ENCODE measurements at regions not wholly inside any gene's neighbourhood (a gene's known extent, or its start where the extent isn't known, plus 50 kb on each side); places are given as distances from the start of the nearest gene placed in this dataset.

- Histone ChIP-seq H3K4me3 (no peak overlapping the region), H3K9me3 (no peaks in the 10 kb centered on the region), H3K4me1 (peaks cover 0 to 5% (median 0%) of the 10 kb centered on the region in 9 donors), H3K36me3 (no peaks in the 10 kb centered on the region), H3K27ac (no peak overlapping the region), H3K27me3 (no peaks in the 10 kb centered on the region)
- intact Hi-C loops (cut with DNase I): no loop called here
- WGBS, 2 donors: 74 to 75% methylated on average over 4 of the region's 4 CpGs
- TF ChIP-seq, protein P1, sequence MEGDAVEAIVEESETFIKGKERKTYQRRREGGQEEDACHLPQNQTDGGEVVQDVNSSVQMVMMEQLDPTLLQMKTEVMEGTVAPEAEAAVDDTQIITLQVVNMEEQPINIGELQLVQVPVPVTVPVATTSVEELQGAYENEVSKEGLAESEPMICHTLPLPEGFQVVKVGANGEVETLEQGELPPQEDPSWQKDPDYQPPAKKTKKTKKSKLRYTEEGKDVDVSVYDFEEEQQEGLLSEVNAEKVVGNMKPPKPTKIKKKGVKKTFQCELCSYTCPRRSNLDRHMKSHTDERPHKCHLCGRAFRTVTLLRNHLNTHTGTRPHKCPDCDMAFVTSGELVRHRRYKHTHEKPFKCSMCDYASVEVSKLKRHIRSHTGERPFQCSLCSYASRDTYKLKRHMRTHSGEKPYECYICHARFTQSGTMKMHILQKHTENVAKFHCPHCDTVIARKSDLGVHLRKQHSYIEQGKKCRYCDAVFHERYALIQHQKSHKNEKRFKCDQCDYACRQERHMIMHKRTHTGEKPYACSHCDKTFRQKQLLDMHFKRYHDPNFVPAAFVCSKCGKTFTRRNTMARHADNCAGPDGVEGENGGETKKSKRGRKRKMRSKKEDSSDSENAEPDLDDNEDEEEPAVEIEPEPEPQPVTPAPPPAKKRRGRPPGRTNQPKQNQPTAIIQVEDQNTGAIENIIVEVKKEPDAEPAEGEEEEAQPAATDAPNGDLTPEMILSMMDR (IDR thresholded peaks at IDR 0.05): no peak
- ATAC-seq (peak in 1 of 8 donors; percentile 19), DNase-seq (no peak)
Measured at GRCh38 chr18:10089881-10090280, 176.1 kb downstream of the VAPA start.

- 81 to 84% methylated on average over 4 of the region's 4 CpGs for WGBS, 2 donors
- Histone ChIP-seq H3K27me3 (no peaks in the 10 kb centered on the region), H3K4me3 (no peak overlapping the region), H3K36me3 (no peaks in the 10 kb centered on the region), H3K9me3 (no peaks in the 10 kb centered on the region), H3K4me1 (peaks cover 0 to 5% (median 0%) of the 10 kb centered on the region in 9 donors), H3K27ac (no peak overlapping the region)
- ATAC-seq (no peak), DNase-seq (no peak)
- TF ChIP-seq, protein P1 (IDR thresholded peaks at IDR 0.05): no peak
- intact Hi-C loops (cut with DNase I): no loop called here
Measured at GRCh38 chr18:10090668-10091067, 176.9 kb downstream of the VAPA start.

DNA sequence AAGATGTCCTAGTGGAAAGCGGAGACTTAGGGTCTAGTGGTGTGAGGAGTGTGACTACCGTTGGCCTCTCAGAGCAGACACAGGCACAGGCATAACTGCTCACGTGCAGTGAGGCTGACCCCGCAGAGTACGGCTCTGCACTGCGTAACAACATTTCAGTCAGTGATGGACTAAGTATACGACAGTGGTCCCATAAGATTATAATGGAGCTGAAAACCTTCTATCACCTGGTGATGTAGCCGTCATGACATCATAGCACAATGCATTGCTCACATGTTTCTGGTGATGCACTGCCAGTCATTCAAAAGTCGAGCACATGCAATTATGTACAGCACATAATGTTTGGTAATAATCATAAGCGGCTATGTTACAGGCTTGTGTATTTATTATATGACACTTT is 179.6 kb downstream of the VAPA start:
- Histone ChIP-seq H3K36me3 (no peaks in the 10 kb centered on the region), H3K4me1 (peaks cover 0 to 5% (median 0%) of the 10 kb centered on the region in 9 donors), H3K27ac (no peak overlapping the region), H3K27me3 (no peaks in the 10 kb centered on the region), H3K9me3 (no peaks in the 10 kb centered on the region), H3K4me3 (no peak overlapping the region)
- no peak for ATAC-seq
- intact Hi-C loops (cut with DNase I): no loop called here
- 95 to 96% methylated on average over 10 of the region's 10 CpGs for WGBS, 2 donors
- DNase-seq: no peak
- TF ChIP-seq, protein P1 (IDR thresholded peaks at IDR 0.05): no peak

- 30 to 42% methylated on average over 1 of the region's 1 CpG for WGBS, 2 donors
- no peaks in the 10 kb centered on the region for H3K9me3 ChIP-seq
- DNase-seq: no peak
- H3K27me3 ChIP-seq: no peaks in the 10 kb centered on the region
- no peaks in the 10 kb centered on the region for H3K36me3 ChIP-seq
- intact Hi-C loops (cut with DNase I): no loop called here
- no peak overlapping the region for H3K4me3 ChIP-seq
- TF ChIP-seq, protein P1 (IDR thresholded peaks at IDR 0.05): no peak
- H3K4me1 ChIP-seq: peaks cover 0 to 5% (median 0%) of the 10 kb centered on the region in 9 donors
- no peak overlapping the region for H3K27ac ChIP-seq
- ATAC-seq: no peak
Measured at GRCh38 chr18:10094154-10094553, 180.3 kb downstream of the VAPA start.
